ENCODE measurements at regions not wholly inside any gene's neighbourhood (a gene's known extent, or its start where the extent isn't known, plus 50 kb on each side); places are given as distances from the start of the nearest gene placed in this dataset.
A peak's percentile ranks its signal among the peaks of the same experiment; 100 is the strongest.

DNA sequence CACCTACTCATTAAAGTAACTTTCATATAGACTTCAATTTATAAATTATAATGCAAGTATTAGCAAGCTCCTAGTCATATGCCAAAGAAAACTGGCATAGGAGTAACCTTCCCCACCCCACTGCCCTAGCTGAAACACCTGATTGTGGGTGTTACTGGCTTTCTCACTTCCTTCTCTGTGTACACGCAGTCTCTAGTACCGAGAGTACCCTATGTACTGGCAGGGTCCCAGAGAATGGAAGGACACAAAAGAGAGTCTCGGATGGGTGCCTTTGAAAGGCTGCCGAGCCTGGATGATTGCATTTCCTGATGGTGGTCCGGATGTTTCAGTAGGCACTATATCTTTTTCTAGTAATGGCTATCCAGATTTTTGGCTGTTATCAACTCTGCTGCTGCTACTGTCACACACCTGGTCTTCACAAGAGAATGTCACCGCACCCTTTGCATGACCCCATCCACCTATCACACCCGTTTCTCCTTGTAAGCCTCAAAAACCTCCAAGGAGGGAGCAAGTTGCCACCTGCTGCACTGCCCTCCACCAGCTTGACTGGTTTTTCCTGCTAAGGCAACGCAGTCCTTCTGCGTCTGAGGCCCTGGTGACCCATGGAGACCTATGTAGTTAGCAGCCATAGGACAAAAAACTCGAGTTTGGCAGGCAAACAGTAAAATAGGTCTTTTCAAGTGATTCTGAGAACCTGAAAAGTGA lies 53.8 kb upstream of the CLINT1 start:
- TF ChIP-seq, protein P1, sequence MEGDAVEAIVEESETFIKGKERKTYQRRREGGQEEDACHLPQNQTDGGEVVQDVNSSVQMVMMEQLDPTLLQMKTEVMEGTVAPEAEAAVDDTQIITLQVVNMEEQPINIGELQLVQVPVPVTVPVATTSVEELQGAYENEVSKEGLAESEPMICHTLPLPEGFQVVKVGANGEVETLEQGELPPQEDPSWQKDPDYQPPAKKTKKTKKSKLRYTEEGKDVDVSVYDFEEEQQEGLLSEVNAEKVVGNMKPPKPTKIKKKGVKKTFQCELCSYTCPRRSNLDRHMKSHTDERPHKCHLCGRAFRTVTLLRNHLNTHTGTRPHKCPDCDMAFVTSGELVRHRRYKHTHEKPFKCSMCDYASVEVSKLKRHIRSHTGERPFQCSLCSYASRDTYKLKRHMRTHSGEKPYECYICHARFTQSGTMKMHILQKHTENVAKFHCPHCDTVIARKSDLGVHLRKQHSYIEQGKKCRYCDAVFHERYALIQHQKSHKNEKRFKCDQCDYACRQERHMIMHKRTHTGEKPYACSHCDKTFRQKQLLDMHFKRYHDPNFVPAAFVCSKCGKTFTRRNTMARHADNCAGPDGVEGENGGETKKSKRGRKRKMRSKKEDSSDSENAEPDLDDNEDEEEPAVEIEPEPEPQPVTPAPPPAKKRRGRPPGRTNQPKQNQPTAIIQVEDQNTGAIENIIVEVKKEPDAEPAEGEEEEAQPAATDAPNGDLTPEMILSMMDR (IDR thresholded peaks at IDR 0.05; ENCODE audit: unreplicated experiment): no peak
- Mint-ChIP-seq H3K9me3 (ENCODE audit: unreplicated experiment) (no peaks in the 10 kb centered on the region), H3K27me3 (ENCODE audit: insufficient read depth, unreplicated experiment) (no peaks in the 10 kb centered on the region), H3K27ac (ENCODE audit: low read depth, unreplicated experiment) (no peak overlapping the region), H3K4me1 (ENCODE audit: insufficient read depth, unreplicated experiment) (peaks cover 11% of the 10 kb centered on the region), H3K4me3 (ENCODE audit: unreplicated experiment) (no peak overlapping the region), H3K36me3 (ENCODE audit: insufficient read depth, unreplicated experiment) (peaks cover 5% of the 10 kb centered on the region)
- POLR2A ChIA-PET: no interaction called here
- no TSS peak for BruUV-seq (replicated peaks)
- intact Hi-C loops (cut with micrococcal nuclease): no loop called here
- DNase-seq (ENCODE audit: unreplicated experiment): no peak
- CTCF ChIA-PET: interaction anchor here (0.7 to 1.2 kb wide), 3 partner anchors 10 to 84 kb away, joined by 3 to 6 read pairs (median 3); no protein-coding TSS in a partner anchor

DNA sequence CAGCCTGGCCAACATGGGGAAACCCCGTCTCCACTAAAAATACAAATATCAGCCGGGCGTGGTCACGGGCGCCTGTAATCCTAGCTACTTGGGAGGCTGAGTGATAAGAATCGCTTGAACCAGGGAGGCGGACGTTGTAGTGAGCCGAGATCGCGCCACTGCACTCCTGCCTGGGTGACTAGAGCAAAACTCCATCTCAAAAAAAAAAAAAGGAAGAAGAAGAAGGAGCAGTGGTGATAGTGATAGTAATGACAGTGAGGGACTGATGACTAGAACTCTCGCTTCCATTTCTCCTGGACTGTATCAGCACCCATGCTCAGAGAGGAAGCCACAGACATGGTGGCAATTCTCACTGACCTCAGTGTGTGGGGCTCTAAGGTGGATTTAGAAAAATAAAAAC lies 52.6 kb upstream of the CLINT1 start:
- Mint-ChIP-seq H3K27me3 (ENCODE audit: insufficient read depth, unreplicated experiment) (no peaks in the 10 kb centered on the region), H3K36me3 (ENCODE audit: insufficient read depth, unreplicated experiment) (peaks cover 5% of the 10 kb centered on the region), H3K4me1 (ENCODE audit: insufficient read depth, unreplicated experiment) (peaks cover 6% of the 10 kb centered on the region), H3K9me3 (ENCODE audit: unreplicated experiment) (no peaks in the 10 kb centered on the region), H3K27ac (ENCODE audit: low read depth, unreplicated experiment) (peak overlapping the region; percentile 73), H3K4me3 (ENCODE audit: unreplicated experiment) (no peak overlapping the region)
- no peak for DNase-seq (ENCODE audit: unreplicated experiment)
- no TSS peak for BruUV-seq (replicated peaks)
- CTCF ChIA-PET: interaction anchor here (0.7 to 1.1 kb wide), 2 partner anchors 82 to 96 kb away, joined by 3 to 6 read pairs; no protein-coding TSS in a partner anchor
- POLR2A ChIA-PET: no interaction called here
- intact Hi-C loops (cut with micrococcal nuclease): no loop called here
- TF ChIP-seq, protein P1 (IDR thresholded peaks at IDR 0.05; ENCODE audit: unreplicated experiment): no peak
